ENCODE measurements at regions not wholly inside any gene's neighbourhood (a gene's known extent, or its start where the extent isn't known, plus 50 kb on each side); places are given as distances from the start of the nearest gene placed in this dataset.

DNA sequence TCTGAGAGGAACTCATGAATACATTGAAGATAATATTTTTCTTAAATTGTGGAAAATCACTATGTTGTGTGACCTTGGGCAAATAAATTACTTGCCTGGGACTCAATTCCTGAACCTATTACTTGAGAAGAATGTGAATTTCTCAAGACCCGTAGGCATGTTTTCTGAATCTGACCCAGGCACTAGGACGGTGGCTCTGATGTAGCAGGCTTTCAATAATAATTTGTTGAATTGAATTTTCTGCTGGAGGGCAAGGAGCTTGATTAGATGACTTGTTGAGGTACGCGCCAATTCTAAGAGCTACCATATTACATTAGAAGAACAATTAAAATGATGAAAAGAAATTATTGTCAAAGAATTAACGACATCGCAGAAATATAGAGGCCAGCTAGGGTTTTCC is 150.2 kb upstream of the LRRC3B start:
- TF ChIP-seq, protein P1, sequence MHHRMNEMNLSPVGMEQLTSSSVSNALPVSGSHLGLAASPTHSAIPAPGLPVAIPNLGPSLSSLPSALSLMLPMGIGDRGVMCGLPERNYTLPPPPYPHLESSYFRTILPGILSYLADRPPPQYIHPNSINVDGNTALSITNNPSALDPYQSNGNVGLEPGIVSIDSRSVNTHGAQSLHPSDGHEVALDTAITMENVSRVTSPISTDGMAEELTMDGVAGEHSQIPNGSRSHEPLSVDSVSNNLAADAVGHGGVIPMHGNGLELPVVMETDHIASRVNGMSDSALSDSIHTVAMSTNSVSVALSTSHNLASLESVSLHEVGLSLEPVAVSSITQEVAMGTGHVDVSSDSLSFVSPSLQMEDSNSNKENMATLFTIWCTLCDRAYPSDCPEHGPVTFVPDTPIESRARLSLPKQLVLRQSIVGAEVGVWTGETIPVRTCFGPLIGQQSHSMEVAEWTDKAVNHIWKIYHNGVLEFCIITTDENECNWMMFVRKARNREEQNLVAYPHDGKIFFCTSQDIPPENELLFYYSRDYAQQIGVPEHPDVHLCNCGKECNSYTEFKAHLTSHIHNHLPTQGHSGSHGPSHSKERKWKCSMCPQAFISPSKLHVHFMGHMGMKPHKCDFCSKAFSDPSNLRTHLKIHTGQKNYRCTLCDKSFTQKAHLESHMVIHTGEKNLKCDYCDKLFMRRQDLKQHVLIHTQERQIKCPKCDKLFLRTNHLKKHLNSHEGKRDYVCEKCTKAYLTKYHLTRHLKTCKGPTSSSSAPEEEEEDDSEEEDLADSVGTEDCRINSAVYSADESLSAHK (CRISPR knock-in tag; IDR thresholded peaks at IDR 0.05; ENCODE audit: borderline replicate concordance): no peak
- TF ChIP-seq SP1 (IDR thresholded peaks at IDR 0.05): no peak
- TF ChIP-seq SP1 (CRISPR knock-in tag; IDR thresholded peaks at IDR 0.05): no peak
- no peak for TF ChIP-seq ZNF670 (CRISPR knock-in tag; IDR thresholded peaks at IDR 0.05; ENCODE audit: borderline replicate concordance)
- no peak for TF ChIP-seq SRF (IDR thresholded peaks at IDR 0.05; ENCODE audit: low read depth, low read length)
- no peak for TF ChIP-seq ZNF839 (CRISPR knock-in tag; IDR thresholded peaks at IDR 0.05; ENCODE audit: borderline replicate concordance)
- TF ChIP-seq KDM4B (CRISPR knock-in tag; IDR thresholded peaks at IDR 0.05): no peak
- no peak for TF ChIP-seq ZNF224 (CRISPR knock-in tag; IDR thresholded peaks at IDR 0.05)
- no peak for TF ChIP-seq TAF15 (IDR thresholded peaks at IDR 0.05; ENCODE audit: low read depth, low read length, poor library complexity, severe bottlenecking)
- no peak for TF ChIP-seq BRCA1 (CRISPR knock-in tag; IDR thresholded peaks at IDR 0.05)
- TF ChIP-seq RBM39 (IDR thresholded peaks at IDR 0.05; ENCODE audit: low read depth, low read length, poor library complexity, severe bottlenecking): no peak
- no peak for TF ChIP-seq ZNF629 (CRISPR knock-in tag; conservative IDR thresholded peaks at IDR 0.05)
- TF ChIP-seq, protein P2, sequence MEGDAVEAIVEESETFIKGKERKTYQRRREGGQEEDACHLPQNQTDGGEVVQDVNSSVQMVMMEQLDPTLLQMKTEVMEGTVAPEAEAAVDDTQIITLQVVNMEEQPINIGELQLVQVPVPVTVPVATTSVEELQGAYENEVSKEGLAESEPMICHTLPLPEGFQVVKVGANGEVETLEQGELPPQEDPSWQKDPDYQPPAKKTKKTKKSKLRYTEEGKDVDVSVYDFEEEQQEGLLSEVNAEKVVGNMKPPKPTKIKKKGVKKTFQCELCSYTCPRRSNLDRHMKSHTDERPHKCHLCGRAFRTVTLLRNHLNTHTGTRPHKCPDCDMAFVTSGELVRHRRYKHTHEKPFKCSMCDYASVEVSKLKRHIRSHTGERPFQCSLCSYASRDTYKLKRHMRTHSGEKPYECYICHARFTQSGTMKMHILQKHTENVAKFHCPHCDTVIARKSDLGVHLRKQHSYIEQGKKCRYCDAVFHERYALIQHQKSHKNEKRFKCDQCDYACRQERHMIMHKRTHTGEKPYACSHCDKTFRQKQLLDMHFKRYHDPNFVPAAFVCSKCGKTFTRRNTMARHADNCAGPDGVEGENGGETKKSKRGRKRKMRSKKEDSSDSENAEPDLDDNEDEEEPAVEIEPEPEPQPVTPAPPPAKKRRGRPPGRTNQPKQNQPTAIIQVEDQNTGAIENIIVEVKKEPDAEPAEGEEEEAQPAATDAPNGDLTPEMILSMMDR (CRISPR knock-in tag; IDR thresholded peaks at IDR 0.05): no peak
- TF ChIP-seq, protein P3, sequence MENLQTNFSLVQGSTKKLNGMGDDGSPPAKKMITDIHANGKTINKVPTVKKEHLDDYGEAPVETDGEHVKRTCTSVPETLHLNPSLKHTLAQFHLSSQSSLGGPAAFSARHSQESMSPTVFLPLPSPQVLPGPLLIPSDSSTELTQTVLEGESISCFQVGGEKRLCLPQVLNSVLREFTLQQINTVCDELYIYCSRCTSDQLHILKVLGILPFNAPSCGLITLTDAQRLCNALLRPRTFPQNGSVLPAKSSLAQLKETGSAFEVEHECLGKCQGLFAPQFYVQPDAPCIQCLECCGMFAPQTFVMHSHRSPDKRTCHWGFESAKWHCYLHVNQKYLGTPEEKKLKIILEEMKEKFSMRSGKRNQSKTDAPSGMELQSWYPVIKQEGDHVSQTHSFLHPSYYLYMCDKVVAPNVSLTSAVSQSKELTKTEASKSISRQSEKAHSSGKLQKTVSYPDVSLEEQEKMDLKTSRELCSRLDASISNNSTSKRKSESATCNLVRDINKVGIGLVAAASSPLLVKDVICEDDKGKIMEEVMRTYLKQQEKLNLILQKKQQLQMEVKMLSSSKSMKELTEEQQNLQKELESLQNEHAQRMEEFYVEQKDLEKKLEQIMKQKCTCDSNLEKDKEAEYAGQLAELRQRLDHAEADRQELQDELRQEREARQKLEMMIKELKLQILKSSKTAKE (CRISPR knock-in tag; IDR thresholded peaks at IDR 0.05; ENCODE audit: borderline replicate concordance): no peak
- TF ChIP-seq ZSCAN29 (CRISPR knock-in tag; conservative IDR thresholded peaks at IDR 0.05): no peak

All from HepG2 (cell line).